ENCODE measurements at regions not wholly inside any gene's neighbourhood (a gene's known extent, or its start where the extent isn't known, plus 50 kb on each side); places are given as distances from the start of the nearest gene placed in this dataset.

- no peak for DNase-seq
Observed at GRCh38 chr18:73843455-73843854, 304.2 kb downstream of the FBXO15 start.

- DNase-seq: no peak
Observed at GRCh38 chr18:73842795-73843394, 304.7 kb downstream of the FBXO15 start.

GRCh38 chr18:73841661-73842060 is 306.0 kb downstream of the FBXO15 start:
- no peak for DNase-seq

- DNase-seq: no peak
Observed at GRCh38 chr18:73840319-73840945, 307.2 kb downstream of the FBXO15 start.

- DNase-seq: no peak
Observed at GRCh38 chr18:73839441-73839840, 308.2 kb downstream of the FBXO15 start.

- DNase-seq: no peak
Observed at GRCh38 chr18:73838107-73838506, 309.5 kb downstream of the FBXO15 start.

- DNase-seq: no peak
Observed at GRCh38 chr18:73835656-73836364, 311.8 kb downstream of the FBXO15 start.

- no peak for DNase-seq
Observed at GRCh38 chr18:73835039-73835438, 312.6 kb downstream of the FBXO15 start.

GRCh38 chr18:73831688-73832087 is 315.9 kb downstream of the FBXO15 start:
- no peak for DNase-seq

- DNase-seq: no peak
Observed at GRCh38 chr18:73829146-73829545, 318.5 kb downstream of the FBXO15 start.

- no peak for DNase-seq
Observed at GRCh38 chr18:73827801-73828200, 319.8 kb downstream of the FBXO15 start.

- DNase-seq: no peak
Observed at GRCh38 chr18:73826098-73826497, 321.5 kb downstream of the FBXO15 start.

GRCh38 chr18:73824671-73825070 is 323.0 kb downstream of the FBXO15 start:
- DNase-seq: no peak

GRCh38 chr18:73812423-73812822 is 335.2 kb downstream of the FBXO15 start:
- DNase-seq: no peak

GRCh38 chr18:73807551-73808192 is 340.0 kb downstream of the FBXO15 start:
- no peak for DNase-seq

- DNase-seq: no peak
Observed at GRCh38 chr18:73805991-73806390, 341.6 kb downstream of the FBXO15 start.

GRCh38 chr18:73797419-73797818 is 350.2 kb downstream of the FBXO15 start:
- no peak for DNase-seq

- no peak for DNase-seq
Observed at GRCh38 chr18:73793386-73793785, 354.2 kb downstream of the FBXO15 start.

- no peak for DNase-seq
Observed at GRCh38 chr18:73791081-73791480, 356.6 kb downstream of the FBXO15 start.

- DNase-seq: no peak
Observed at GRCh38 chr18:73790587-73790986, 357.0 kb downstream of the FBXO15 start.

- no peak for DNase-seq
Observed at GRCh38 chr18:73787316-73787715, 360.3 kb downstream of the FBXO15 start.

- no peak for DNase-seq
Observed at GRCh38 chr18:73785300-73785699, 362.3 kb downstream of the FBXO15 start.

- DNase-seq: no peak
Observed at GRCh38 chr18:73784853-73785252, 362.8 kb downstream of the FBXO15 start.

- DNase-seq: no peak
Observed at GRCh38 chr18:73782405-73782804, 365.2 kb downstream of the FBXO15 start.

Measured in T1000 (cell line).